Fibroblast of villous mesenchyme (primary cell): ENCODE measurements at regions not wholly inside any gene's neighbourhood (a gene's known extent, or its start where the extent isn't known, plus 50 kb on each side); places are given as distances from the start of the nearest gene placed in this dataset.

Experiments
- DNase-seq: peaks from one replicate; pipeline ENCODE4 v3.0.0-alpha.2; 2010; ENCODE audit warnings: low read depth
- H3K4me3 ChIP-seq: 2 replicates; pipeline ENCODE4 v1.5.1; 2011; ENCODE audit warnings: low read depth, mild to moderate bottlenecking, low read length
- CTCF ChIP-seq: IDR thresholded peaks from 2 replicates; pipeline ENCODE4 v1.5.1; 2012; ENCODE audit warnings: low read depth, mild to moderate bottlenecking, low read length; ENCODE audit not compliant: insufficient read depth

DNA sequence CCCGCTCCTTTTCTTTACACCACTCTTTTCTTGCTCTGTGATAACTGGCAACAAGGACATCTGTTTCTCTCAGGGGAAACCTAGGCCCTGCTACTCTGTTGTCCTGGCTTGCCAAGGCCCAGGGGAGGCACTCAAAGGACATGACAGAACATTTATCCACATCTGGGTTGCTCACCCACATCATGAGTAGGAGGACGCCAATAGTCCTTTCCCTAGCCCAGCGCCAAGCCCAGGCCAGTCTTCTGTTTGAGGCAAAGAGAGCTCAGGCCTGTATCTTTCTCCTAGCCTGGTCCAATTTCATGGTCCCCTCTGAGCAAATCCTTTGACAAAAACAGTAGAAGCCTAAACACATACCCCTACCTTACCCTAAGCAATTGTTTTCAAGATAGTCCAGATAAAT, 366.8 kb upstream of the SGCD start:
- TF ChIP-seq CTCF, result no peak

DNA sequence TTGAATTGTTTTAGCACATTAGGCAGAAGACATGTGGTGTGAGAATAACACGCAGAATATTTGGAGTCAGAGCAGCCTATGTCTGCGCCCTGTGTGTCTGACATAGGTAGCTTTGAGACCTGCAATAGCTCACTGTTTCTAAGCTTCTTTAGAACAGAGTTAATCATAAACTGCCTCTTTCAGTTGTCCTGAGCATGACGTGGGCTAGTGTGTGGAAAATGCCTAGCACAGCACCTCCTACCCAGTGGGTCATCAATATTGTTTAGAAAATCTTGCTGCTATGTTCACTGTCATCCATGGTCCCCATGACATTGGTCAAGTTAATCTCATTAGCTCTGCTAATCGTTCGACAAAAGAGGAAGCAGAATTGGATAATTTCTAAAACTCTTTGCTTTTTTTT, 357.4 kb upstream of the SGCD start:
- TF ChIP-seq CTCF, result no peak
- H3K4me3 ChIP-seq, result no peak overlapping the region
- DNase-seq, result no peak

More for the DNA sequence above, 366.8 kb upstream of the SGCD start:
- H3K4me3 ChIP-seq, result no peak overlapping the region
- no peak for DNase-seq

- DNase-seq, result no peak
- TF ChIP-seq CTCF, result no peak
- H3K4me3 ChIP-seq, result no peak overlapping the region
Measured at GRCh38 chr5:155974369-155974768, 352.6 kb upstream of the SGCD start.

GRCh38 chr5:155978850-155979249, 348.1 kb upstream of the SGCD start:
- TF ChIP-seq CTCF, result no peak
- no peak overlapping the region for H3K4me3 ChIP-seq
- DNase-seq, result no peak

DNA sequence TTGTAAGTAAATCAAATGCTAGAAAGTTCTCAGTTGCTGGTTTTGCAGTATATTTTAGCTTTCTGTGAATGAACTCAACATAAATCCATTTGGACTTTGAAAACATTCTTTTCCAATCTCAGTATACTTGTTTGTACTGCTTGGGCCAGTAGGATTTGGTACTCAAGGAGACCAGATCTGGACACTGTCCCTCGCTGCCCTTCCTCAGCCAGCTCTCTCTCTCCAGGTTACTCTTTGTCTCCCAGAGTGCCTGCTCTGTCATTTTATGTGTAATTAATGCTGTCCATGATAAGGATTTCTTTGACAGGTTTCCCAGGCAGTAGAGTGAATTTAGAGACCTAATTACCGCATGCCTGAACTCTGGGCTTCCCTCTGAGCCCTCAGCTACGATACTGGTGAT, 344.6 kb upstream of the SGCD start:
- no peak for TF ChIP-seq CTCF

GRCh38 chr5:155983954-155984353, 343.0 kb upstream of the SGCD start:
- no peak for DNase-seq
- no peak overlapping the region for H3K4me3 ChIP-seq
- no peak for TF ChIP-seq CTCF

More for the DNA sequence above, 344.6 kb upstream of the SGCD start:
- H3K4me3 ChIP-seq, result no peak overlapping the region
- no peak for DNase-seq

DNA sequence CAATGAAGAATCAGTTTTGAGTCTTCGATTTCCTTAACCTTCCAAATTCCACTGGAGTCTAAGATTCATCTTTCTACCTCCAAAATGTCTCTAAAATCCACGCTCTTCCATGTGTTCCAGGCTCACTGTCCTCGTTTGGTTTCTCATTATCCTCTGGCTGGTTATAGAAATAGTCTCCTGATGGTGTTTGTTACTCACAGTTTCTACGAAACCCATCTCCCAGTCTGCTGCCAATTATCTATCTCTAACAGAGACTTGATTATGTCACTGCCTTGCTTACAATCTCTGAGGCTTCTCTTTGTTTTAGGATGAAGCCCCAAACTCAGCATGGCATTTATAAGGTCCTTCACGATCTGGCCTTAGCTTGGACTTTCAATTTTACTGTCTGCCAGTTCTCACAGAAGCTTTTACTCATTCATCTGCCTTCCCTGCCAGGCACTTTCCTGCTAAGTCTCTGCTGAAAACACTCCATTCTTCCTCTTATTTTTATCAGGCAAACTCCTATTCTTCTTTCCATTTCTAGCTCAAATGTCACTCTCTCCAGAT, 339.6 kb upstream of the SGCD start:
- DNase-seq, result no peak
- TF ChIP-seq CTCF, result no peak
- H3K4me3 ChIP-seq, result no peak overlapping the region
